Activated naive CD4-positive, alpha-beta T cell treated with anti-CD3 and anti-CD28 coated beads for 36 hours (primary cell): ENCODE measurements at regions not wholly inside any gene's neighbourhood (a gene's known extent, or its start where the extent isn't known, plus 50 kb on each side); places are given as distances from the start of the nearest gene placed in this dataset.
"Not testable (repeated sequence)": the region's sequence is repeated elsewhere in the genome, so short reads cannot be mapped to it uniquely, and the experiment has no call there.

Source experiments
- CTCF ChIA-PET: fragments of 350-600 bp; sonication (Branson Sonifier 250); formaldehyde crosslinking; loops from one replicate; lab custom pipeline; 2021; ENCODE audit warnings: antibody characterized with exemption; lab: Charles Lee
- DNase-seq: peaks from one replicate; pipeline ENCODE4 v3.0.0-alpha.2; 2020
- H3K27ac Mint-ChIP-seq: one replicate; pipeline ENCODE4 v1.8.0; 2021; ENCODE audit warnings: mild to moderate bottlenecking, mixed read lengths
- H3K27me3 Mint-ChIP-seq: one replicate; pipeline ENCODE4 v1.8.0; 2021; ENCODE audit warnings: low read depth, mixed read lengths
- H3K36me3 Mint-ChIP-seq: one replicate; pipeline ENCODE4 v1.8.0; 2021; ENCODE audit warnings: low read depth, mixed read lengths
- H3K4me1 Mint-ChIP-seq: one replicate; pipeline ENCODE4 v1.8.0; 2021; ENCODE audit warnings: low read depth, mixed read lengths
- H3K4me3 Mint-ChIP-seq: one replicate; pipeline ENCODE4 v1.8.0; 2021; ENCODE audit warnings: mild to moderate bottlenecking, moderate library complexity, mixed read lengths
- H3K9me3 Mint-ChIP-seq: one replicate; pipeline ENCODE4 v1.8.0; 2021; ENCODE audit warnings: mixed read lengths
- intact Hi-C: fragments of 100-400 bp; cut with micrococcal nuclease; formaldehyde crosslinking; loops from one replicate; pipeline ENCODE4 v1.15.1; 2023

DNA sequence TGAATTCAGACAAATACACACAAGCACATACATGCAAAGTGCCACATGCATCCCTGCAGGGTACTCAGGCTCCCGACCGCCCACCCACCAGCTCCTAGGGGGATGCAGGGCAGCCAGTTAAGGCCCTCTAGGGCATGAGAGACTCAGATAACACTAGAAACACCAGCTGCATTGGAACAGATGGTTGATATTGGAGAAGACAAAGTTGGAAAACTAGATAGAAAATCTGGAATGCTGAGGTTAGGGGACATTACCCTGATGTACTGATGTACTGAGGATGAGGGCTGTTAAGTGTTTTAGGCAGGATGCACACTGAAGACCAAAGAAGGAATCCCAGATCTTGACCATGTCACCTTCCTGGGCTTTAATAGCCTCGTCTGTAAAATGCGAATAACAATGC, 134.6 kb upstream of the ECI2 start:
- H3K4me1 Mint-ChIP-seq = no peaks in the 10 kb centered on the region
- no peak overlapping the region for H3K4me3 Mint-ChIP-seq
- no peak for DNase-seq
- H3K27me3 Mint-ChIP-seq = peaks cover 6% of the 10 kb centered on the region
- no peaks in the 10 kb centered on the region for H3K36me3 Mint-ChIP-seq
- CTCF ChIA-PET = no interaction called here
- intact Hi-C loops = no loop called here
- H3K9me3 Mint-ChIP-seq = no peaks in the 10 kb centered on the region
- H3K27ac Mint-ChIP-seq = no peak overlapping the region

DNA sequence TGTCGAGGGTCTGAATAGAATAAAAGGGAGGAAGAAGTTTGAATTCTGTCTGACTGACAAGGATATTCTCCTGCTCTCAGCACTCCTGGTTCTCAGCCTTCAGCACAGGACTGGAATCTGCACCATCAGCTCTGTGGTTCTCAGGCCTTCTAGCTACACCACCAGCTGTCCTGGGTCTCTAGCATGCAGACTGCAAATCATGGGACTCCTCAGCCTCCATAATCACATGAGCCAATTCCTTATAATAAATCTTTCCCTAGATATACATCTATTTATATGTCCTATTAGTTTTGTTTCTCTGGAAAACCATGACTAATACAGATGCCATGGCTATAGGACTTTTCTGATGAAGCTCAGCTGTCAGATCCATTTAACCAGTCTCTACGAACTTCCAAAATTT, 132.8 kb upstream of the ECI2 start:
- H3K27me3 Mint-ChIP-seq = peaks cover 8% of the 10 kb centered on the region
- H3K9me3 Mint-ChIP-seq = no peaks in the 10 kb centered on the region
- intact Hi-C loops = no loop called here
- no peak for DNase-seq
- H3K4me3 Mint-ChIP-seq = no peak overlapping the region
- no peaks in the 10 kb centered on the region for H3K4me1 Mint-ChIP-seq
- CTCF ChIA-PET = no interaction called here
- no peaks in the 10 kb centered on the region for H3K36me3 Mint-ChIP-seq
- H3K27ac Mint-ChIP-seq = no peak overlapping the region

- Mint-ChIP-seq H3K9me3 (no peaks in the 10 kb centered on the region), H3K36me3 (no peaks in the 10 kb centered on the region), H3K27ac (no peak overlapping the region), H3K4me3 (no peak overlapping the region), H3K4me1 (no peaks in the 10 kb centered on the region), H3K27me3 (peaks cover 5% of the 10 kb centered on the region)
- intact Hi-C loops = no loop called here
- CTCF ChIA-PET = no interaction called here
- no peak for DNase-seq
These were observed 130.4 kb upstream of the ECI2 start for GRCh38 chr6:4265740-4266139.

GRCh38 chr6:4264601-4265000, 129.2 kb upstream of the ECI2 start:
- no peak for DNase-seq
- Mint-ChIP-seq H3K4me3 (no peak overlapping the region), H3K27me3 (peaks cover 5% of the 10 kb centered on the region), H3K27ac (no peak overlapping the region), H3K9me3 (no peaks in the 10 kb centered on the region), H3K4me1 (no peaks in the 10 kb centered on the region), H3K36me3 (no peaks in the 10 kb centered on the region)
- intact Hi-C loops = no loop called here
- CTCF ChIA-PET = no interaction called here

- no peak overlapping the region for H3K27ac Mint-ChIP-seq
- intact Hi-C loops = no loop called here
These were observed 128.7 kb upstream of the ECI2 start for GRCh38 chr6:4264081-4264480.

DNA sequence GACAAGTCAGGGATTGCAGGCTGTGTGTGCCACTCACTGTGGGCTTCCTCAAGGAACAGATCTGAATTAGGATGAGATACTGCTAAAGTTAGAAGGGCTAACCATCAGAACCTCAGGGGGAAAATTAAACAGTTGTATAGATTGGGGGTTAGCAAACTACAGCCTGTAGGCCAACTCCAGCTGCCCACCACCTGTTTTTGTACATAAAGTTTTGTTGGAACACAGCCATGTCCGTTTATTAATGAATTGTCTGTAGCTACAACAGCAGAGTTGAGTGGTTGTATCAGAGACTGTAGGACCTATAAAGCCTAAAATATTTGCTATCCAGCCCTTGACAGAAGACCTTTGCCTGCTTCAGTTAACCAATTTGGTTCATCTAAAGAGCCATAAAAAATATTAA, 127.2 kb upstream of the ECI2 start:
- H3K4me1 Mint-ChIP-seq = no peaks in the 10 kb centered on the region
- no peaks in the 10 kb centered on the region for H3K36me3 Mint-ChIP-seq
- no peak overlapping the region for H3K27ac Mint-ChIP-seq
- H3K27me3 Mint-ChIP-seq = peaks cover 5% of the 10 kb centered on the region
- H3K9me3 Mint-ChIP-seq = no peaks in the 10 kb centered on the region
- no peak for DNase-seq
- intact Hi-C loops = no loop called here
- no peak overlapping the region for H3K4me3 Mint-ChIP-seq
- CTCF ChIA-PET = no interaction called here

More at GRCh38 chr6:4264081-4264480, 128.7 kb upstream of the ECI2 start:
- Mint-ChIP-seq H3K4me1 (no peaks in the 10 kb centered on the region), H3K4me3 (no peak overlapping the region), H3K27me3 (peaks cover 5% of the 10 kb centered on the region), H3K36me3 (no peaks in the 10 kb centered on the region), H3K9me3 (no peaks in the 10 kb centered on the region)
- CTCF ChIA-PET = no interaction called here
- no peak for DNase-seq

DNA sequence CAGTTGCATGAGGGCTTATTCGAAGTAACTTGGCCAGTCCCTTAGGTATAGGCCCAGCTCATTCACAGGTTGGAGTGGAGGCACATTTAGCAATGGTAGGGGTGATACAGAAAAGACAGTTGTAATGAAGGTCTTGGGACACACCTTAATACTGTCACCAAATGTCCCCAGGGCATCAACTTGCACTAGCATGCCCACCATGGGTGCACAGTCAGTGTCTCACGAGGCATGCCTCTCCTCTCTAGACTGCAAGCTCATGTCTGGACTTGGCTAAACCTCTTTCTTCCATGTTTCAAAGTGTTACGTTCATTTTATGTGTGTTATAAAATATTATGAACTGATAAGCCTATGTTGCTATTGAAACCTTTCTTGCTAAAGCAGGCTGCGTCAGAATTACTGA, 124.0 kb upstream of the ECI2 start:
- no peaks in the 10 kb centered on the region for H3K36me3 Mint-ChIP-seq
- no peaks in the 10 kb centered on the region for H3K27me3 Mint-ChIP-seq
- no peak for DNase-seq
- H3K4me3 Mint-ChIP-seq = no peak overlapping the region
- no peaks in the 10 kb centered on the region for H3K9me3 Mint-ChIP-seq
- H3K4me1 Mint-ChIP-seq = no peaks in the 10 kb centered on the region
- H3K27ac Mint-ChIP-seq = no peak overlapping the region
- CTCF ChIA-PET = interaction anchor here (0.5 kb wide), 1 partner anchor 10 kb away, joined by 3 read pairs; no protein-coding TSS in a partner anchor
- intact Hi-C loops = no loop called here

DNA sequence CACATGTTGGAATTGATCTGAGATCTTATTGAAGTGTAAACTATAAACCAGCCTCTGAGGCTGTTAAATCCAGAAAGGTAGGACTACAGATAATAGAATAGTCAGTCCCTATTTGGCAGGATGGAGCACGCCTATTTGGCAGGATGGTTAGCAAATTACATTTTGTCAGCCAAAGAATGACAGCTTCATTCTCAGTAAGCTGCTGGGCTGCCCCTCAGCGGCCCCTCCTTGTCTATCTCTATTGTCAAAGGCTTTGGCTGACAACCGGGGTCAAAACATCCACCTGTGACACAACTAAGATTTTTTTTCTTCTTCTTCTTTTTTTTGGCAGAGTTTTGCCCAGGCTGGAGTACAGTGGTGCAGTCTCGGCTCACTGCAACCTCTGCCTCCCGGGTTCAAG, 123.4 kb upstream of the ECI2 start:
- Mint-ChIP-seq H3K36me3 (no peaks in the 10 kb centered on the region), H3K4me1 (no peaks in the 10 kb centered on the region), H3K27ac (no peak overlapping the region)

DNA sequence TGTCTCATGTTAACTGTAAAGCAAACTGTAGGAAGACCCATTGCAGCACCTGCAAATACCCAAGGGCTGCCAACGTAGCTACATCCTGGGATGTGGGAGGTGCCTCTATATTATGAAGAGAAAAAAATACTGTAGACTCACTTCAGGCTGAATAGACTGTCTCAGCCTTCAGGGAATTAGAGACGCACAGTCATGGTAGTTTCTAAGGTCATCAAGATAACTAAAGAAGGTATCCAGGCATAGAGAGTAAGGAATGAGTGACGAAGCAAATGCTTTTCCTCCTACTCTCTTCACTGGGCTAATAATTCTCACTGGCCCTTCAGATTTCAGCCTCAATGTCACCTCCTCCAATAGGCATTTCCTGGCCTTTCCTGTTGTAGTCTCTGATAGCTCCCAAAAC, 121.6 kb upstream of the ECI2 start:
- Mint-ChIP-seq H3K36me3 (no peaks in the 10 kb centered on the region), H3K4me3 (no peak overlapping the region), H3K27ac (no peak overlapping the region), H3K9me3 (no peaks in the 10 kb centered on the region), H3K4me1 (no peaks in the 10 kb centered on the region), H3K27me3 (peaks cover 5% of the 10 kb centered on the region)
- CTCF ChIA-PET = no interaction called here
- intact Hi-C loops = no loop called here
- no peak for DNase-seq

More for the DNA sequence above, 123.4 kb upstream of the ECI2 start:
- Mint-ChIP-seq H3K4me3 (no peak overlapping the region), H3K27me3 (no peaks in the 10 kb centered on the region), H3K9me3 (no peaks in the 10 kb centered on the region)
- CTCF ChIA-PET = no interaction called here
- no peak for DNase-seq
- intact Hi-C loops = no loop called here

DNA sequence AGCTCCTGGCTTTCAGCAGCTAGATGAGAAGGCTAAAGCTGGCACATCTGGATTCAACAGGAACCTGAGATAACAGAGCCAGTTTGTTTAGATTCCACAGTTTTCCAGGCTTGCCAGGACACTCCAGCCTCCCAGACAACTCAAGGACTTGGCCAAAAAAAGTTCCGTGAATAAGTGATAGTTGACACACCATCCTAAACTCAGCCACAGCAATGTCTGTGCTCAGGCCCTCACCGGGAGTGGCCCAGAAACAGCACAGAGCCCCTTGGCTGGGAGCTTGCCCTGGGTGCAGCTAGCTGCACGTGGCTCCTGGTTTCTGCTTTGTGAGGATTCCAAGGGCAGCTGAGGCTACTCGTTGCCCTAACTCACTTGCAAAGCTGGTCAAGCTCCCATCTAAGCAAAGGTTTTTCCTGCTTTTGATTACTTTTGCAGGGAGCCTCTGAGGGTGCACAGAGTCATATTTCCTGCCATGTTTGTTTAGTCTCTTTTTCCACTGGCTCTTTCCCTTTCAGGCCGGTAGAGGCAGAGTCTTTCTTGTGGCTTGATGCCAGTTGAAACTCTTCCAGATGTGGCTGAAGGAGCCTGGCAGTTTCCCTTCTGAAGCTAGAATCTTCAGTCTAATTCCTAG, 118.3 kb upstream of the ECI2 start:
- H3K4me3 Mint-ChIP-seq = no peak overlapping the region
- CTCF ChIA-PET = no interaction called here
- H3K36me3 Mint-ChIP-seq = no peaks in the 10 kb centered on the region
- no peak overlapping the region for H3K27ac Mint-ChIP-seq
- H3K9me3 Mint-ChIP-seq = no peaks in the 10 kb centered on the region
- H3K4me1 Mint-ChIP-seq = no peaks in the 10 kb centered on the region
- intact Hi-C loops = no loop called here
- DNase-seq = no peak
- peaks cover 5% of the 10 kb centered on the region for H3K27me3 Mint-ChIP-seq

DNA sequence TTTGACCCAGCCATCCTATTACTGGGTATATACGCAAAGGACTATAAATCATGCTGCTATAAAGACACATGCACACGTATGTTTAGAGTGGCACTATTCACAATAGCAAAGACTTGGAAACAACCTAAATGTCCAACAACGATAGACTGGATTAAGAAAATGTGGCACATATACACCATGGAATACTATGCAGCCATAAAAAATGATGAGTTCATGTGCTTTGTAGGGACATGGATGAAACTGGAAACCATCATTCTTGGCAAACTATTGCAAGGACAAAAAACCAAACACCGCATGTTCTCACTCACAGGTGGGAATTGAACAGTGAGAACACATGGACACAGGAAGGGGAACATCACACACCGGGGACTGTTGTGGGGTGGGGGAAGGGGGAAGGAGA, 117.1 kb upstream of the ECI2 start:
- H3K36me3 Mint-ChIP-seq, DNase-seq, H3K9me3 Mint-ChIP-seq, H3K27me3 Mint-ChIP-seq, intact Hi-C loops, H3K4me1 Mint-ChIP-seq, H3K27ac Mint-ChIP-seq, H3K4me3 Mint-ChIP-seq, CTCF ChIA-PET: not testable (repeated sequence)

DNA sequence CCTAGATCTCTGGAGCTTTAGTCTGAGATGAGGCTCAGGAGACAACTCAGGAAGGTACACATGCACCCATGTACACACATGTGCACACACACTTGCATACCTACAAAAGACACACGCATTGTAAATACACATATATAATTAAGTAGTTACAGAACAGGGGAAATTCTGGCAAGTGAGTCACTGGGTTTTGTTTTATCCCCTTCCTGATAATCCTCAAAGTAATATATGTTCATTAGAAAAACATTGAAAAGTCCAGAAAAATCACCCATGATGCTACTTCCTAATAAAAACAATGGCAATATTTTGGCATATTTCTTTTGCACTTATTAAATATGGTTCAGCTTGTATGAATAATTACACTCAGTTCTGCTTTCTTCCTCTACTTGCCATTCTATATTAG, 115.3 kb upstream of the ECI2 start:
- intact Hi-C loops = no loop called here

GRCh38 chr6:4243832-4244231, 108.5 kb upstream of the ECI2 start:
- H3K4me3 Mint-ChIP-seq, H3K27ac Mint-ChIP-seq, H3K27me3 Mint-ChIP-seq, H3K36me3 Mint-ChIP-seq, intact Hi-C loops, DNase-seq, CTCF ChIA-PET, H3K4me1 Mint-ChIP-seq: not testable (repeated sequence)
- H3K9me3 Mint-ChIP-seq = peaks cover 27% of the 10 kb centered on the region

More for the DNA sequence above, 115.3 kb upstream of the ECI2 start:
- H3K36me3 Mint-ChIP-seq = no peaks in the 10 kb centered on the region
- no peaks in the 10 kb centered on the region for H3K4me1 Mint-ChIP-seq
- no peak for DNase-seq
- H3K9me3 Mint-ChIP-seq = peaks cover 5% of the 10 kb centered on the region
- no peak overlapping the region for H3K27ac Mint-ChIP-seq
- no peak overlapping the region for H3K4me3 Mint-ChIP-seq
- H3K27me3 Mint-ChIP-seq = peaks cover 5% of the 10 kb centered on the region
- CTCF ChIA-PET = no interaction called here
